ACHN (cell line): ENCODE measurements at regions not wholly inside any gene's neighbourhood (a gene's known extent, or its start where the extent isn't known, plus 50 kb on each side); places are given as distances from the start of the nearest gene placed in this dataset.

Experiments
- DNase-seq: peaks from one replicate; pipeline ENCODE4 v3.0.0-alpha.2; 2015
- in situ Hi-C: cut with HindIII; loops from 2 replicates; pipeline ENCODE4 v1.10.0; 2017; ENCODE audit warnings: low sequenced_read_pairs, low pct_ligation_motif_present, low pct_unique_long_range_greater_than_20kb

GRCh38 chr7:54637712-54638396, 95.7 kb downstream of the VSTM2A start:
- in situ Hi-C loops, result no loop called here
- DNase-seq, result no peak

GRCh38 chr7:54632696-54633095, 90.5 kb downstream of the VSTM2A start:
- no peak for DNase-seq
- in situ Hi-C loops, result no loop called here

- in situ Hi-C loops, result no loop called here
- DNase-seq, result no peak
Measured at GRCh38 chr7:54629771-54630170, 87.6 kb downstream of the VSTM2A start.

GRCh38 chr7:54622696-54623309, 80.6 kb downstream of the VSTM2A start:
- in situ Hi-C loops, result no loop called here
- DNase-seq, result no peak
